ENCODE measurements at regions not wholly inside any gene's neighbourhood (a gene's known extent, or its start where the extent isn't known, plus 50 kb on each side); places are given as distances from the start of the nearest gene placed in this dataset.

GRCh38 chr5:89229331-89230070 lies 346.5 kb upstream of the MEF2C start:
- Histone ChIP-seq H3K9ac (ENCODE audit: low read depth in 1 of 2, low read length in 2 of 2) (no peak overlapping the region), H3K9me3 (ENCODE audit: control insufficient read depth in 1 of 2, low read length in 2 of 2) (no peaks in the 10 kb centered on the region), H3K4me1 (ENCODE audit: control insufficient read depth in 1 of 2, insufficient read depth in 2 of 2, low read length in 2 of 2) (no peaks in the 10 kb centered on the region), H3K27ac (ENCODE audit: low read depth, low read length) (no peak overlapping the region), H3K36me3 (ENCODE audit: control insufficient read depth in 1 of 2, insufficient read depth in 2 of 2, low read length in 2 of 2) (no peaks in the 10 kb centered on the region), H3K4me3 (ENCODE audit: low read depth in 1 of 2, low read length in 2 of 2) (no peak overlapping the region), H3K27me3 (ENCODE audit: control insufficient read depth in 1 of 2, insufficient read depth in 2 of 2, low read length in 2 of 2) (no peaks in the 10 kb centered on the region)

GRCh38 chr5:89228355-89228754 lies 345.4 kb upstream of the MEF2C start:
- Histone ChIP-seq H3K9me3 (ENCODE audit: control insufficient read depth in 1 of 2, low read length in 2 of 2) (no peaks in the 10 kb centered on the region), H3K4me3 (ENCODE audit: low read depth in 1 of 2, low read length in 2 of 2) (no peak overlapping the region), H3K27me3 (ENCODE audit: control insufficient read depth in 1 of 2, insufficient read depth in 2 of 2, low read length in 2 of 2) (no peaks in the 10 kb centered on the region), H3K4me1 (ENCODE audit: control insufficient read depth in 1 of 2, insufficient read depth in 2 of 2, low read length in 2 of 2) (no peaks in the 10 kb centered on the region), H3K36me3 (ENCODE audit: control insufficient read depth in 1 of 2, insufficient read depth in 2 of 2, low read length in 2 of 2) (no peaks in the 10 kb centered on the region), H3K27ac (ENCODE audit: low read depth, low read length) (no peak overlapping the region), H3K9ac (ENCODE audit: low read depth in 1 of 2, low read length in 2 of 2) (no peak overlapping the region)

- Histone ChIP-seq H3K36me3 (ENCODE audit: control insufficient read depth in 1 of 2, insufficient read depth in 2 of 2, low read length in 2 of 2) (no peaks in the 10 kb centered on the region), H3K27ac (ENCODE audit: low read depth, low read length) (no peak overlapping the region), H3K9ac (ENCODE audit: low read depth in 1 of 2, low read length in 2 of 2) (no peak overlapping the region), H3K9me3 (ENCODE audit: control insufficient read depth in 1 of 2, low read length in 2 of 2) (no peaks in the 10 kb centered on the region), H3K4me3 (ENCODE audit: low read depth in 1 of 2, low read length in 2 of 2) (no peak overlapping the region), H3K4me1 (ENCODE audit: control insufficient read depth in 1 of 2, insufficient read depth in 2 of 2, low read length in 2 of 2) (no peaks in the 10 kb centered on the region), H3K27me3 (ENCODE audit: control insufficient read depth in 1 of 2, insufficient read depth in 2 of 2, low read length in 2 of 2) (no peaks in the 10 kb centered on the region)
Observed at GRCh38 chr5:89218364-89218763, 335.4 kb upstream of the MEF2C start.

- H3K4me1 ChIP-seq (ENCODE audit: control insufficient read depth in 1 of 2, insufficient read depth in 2 of 2, low read length in 2 of 2) = no peaks in the 10 kb centered on the region
- H3K9ac ChIP-seq (ENCODE audit: low read depth in 1 of 2, low read length in 2 of 2) = no peak overlapping the region
- no peaks in the 10 kb centered on the region for H3K9me3 ChIP-seq (ENCODE audit: control insufficient read depth in 1 of 2, low read length in 2 of 2)
- no peaks in the 10 kb centered on the region for H3K36me3 ChIP-seq (ENCODE audit: control insufficient read depth in 1 of 2, insufficient read depth in 2 of 2, low read length in 2 of 2)
- no peak overlapping the region for H3K4me3 ChIP-seq (ENCODE audit: low read depth in 1 of 2, low read length in 2 of 2)
- no peak overlapping the region for H3K27ac ChIP-seq (ENCODE audit: low read depth, low read length)
- H3K27me3 ChIP-seq (ENCODE audit: control insufficient read depth in 1 of 2, insufficient read depth in 2 of 2, low read length in 2 of 2) = no peaks in the 10 kb centered on the region
Observed at GRCh38 chr5:89216606-89217005, 333.6 kb upstream of the MEF2C start.

- H3K9me3 ChIP-seq (ENCODE audit: control insufficient read depth in 1 of 2, low read length in 2 of 2) = no peaks in the 10 kb centered on the region
- no peaks in the 10 kb centered on the region for H3K27me3 ChIP-seq (ENCODE audit: control insufficient read depth in 1 of 2, insufficient read depth in 2 of 2, low read length in 2 of 2)
- H3K4me1 ChIP-seq (ENCODE audit: control insufficient read depth in 1 of 2, insufficient read depth in 2 of 2, low read length in 2 of 2) = no peaks in the 10 kb centered on the region
- no peaks in the 10 kb centered on the region for H3K36me3 ChIP-seq (ENCODE audit: control insufficient read depth in 1 of 2, insufficient read depth in 2 of 2, low read length in 2 of 2)
- H3K4me3 ChIP-seq (ENCODE audit: low read depth in 1 of 2, low read length in 2 of 2) = no peak overlapping the region
- no peak overlapping the region for H3K9ac ChIP-seq (ENCODE audit: low read depth in 1 of 2, low read length in 2 of 2)
- H3K27ac ChIP-seq (ENCODE audit: low read depth, low read length) = no peak overlapping the region
Observed at GRCh38 chr5:89213573-89213972, 330.6 kb upstream of the MEF2C start.

- Histone ChIP-seq H3K9ac (ENCODE audit: low read depth in 1 of 2, low read length in 2 of 2) (no peak overlapping the region), H3K36me3 (ENCODE audit: control insufficient read depth in 1 of 2, insufficient read depth in 2 of 2, low read length in 2 of 2) (no peaks in the 10 kb centered on the region)
Observed at GRCh38 chr5:89211836-89212235, 328.9 kb upstream of the MEF2C start.

GRCh38 chr5:89208811-89209210 lies 325.8 kb upstream of the MEF2C start:
- Histone ChIP-seq H3K9me3 (ENCODE audit: control insufficient read depth in 1 of 2, low read length in 2 of 2) (no peaks in the 10 kb centered on the region), H3K27ac (ENCODE audit: low read depth, low read length) (no peak overlapping the region), H3K27me3 (ENCODE audit: control insufficient read depth in 1 of 2, insufficient read depth in 2 of 2, low read length in 2 of 2) (no peaks in the 10 kb centered on the region)

More at GRCh38 chr5:89211836-89212235, 328.9 kb upstream of the MEF2C start:
- H3K9me3 ChIP-seq (ENCODE audit: control insufficient read depth in 1 of 2, low read length in 2 of 2) = no peaks in the 10 kb centered on the region
- H3K27ac ChIP-seq (ENCODE audit: low read depth, low read length) = no peak overlapping the region
- no peak overlapping the region for H3K4me3 ChIP-seq (ENCODE audit: low read depth in 1 of 2, low read length in 2 of 2)
- H3K4me1 ChIP-seq (ENCODE audit: control insufficient read depth in 1 of 2, insufficient read depth in 2 of 2, low read length in 2 of 2) = no peaks in the 10 kb centered on the region
- H3K27me3 ChIP-seq (ENCODE audit: control insufficient read depth in 1 of 2, insufficient read depth in 2 of 2, low read length in 2 of 2) = no peaks in the 10 kb centered on the region

GRCh38 chr5:89208392-89208791 lies 325.4 kb upstream of the MEF2C start:
- no peak overlapping the region for H3K4me3 ChIP-seq (ENCODE audit: low read depth in 1 of 2, low read length in 2 of 2)
- H3K36me3 ChIP-seq (ENCODE audit: control insufficient read depth in 1 of 2, insufficient read depth in 2 of 2, low read length in 2 of 2) = no peaks in the 10 kb centered on the region
- H3K27me3 ChIP-seq (ENCODE audit: control insufficient read depth in 1 of 2, insufficient read depth in 2 of 2, low read length in 2 of 2) = no peaks in the 10 kb centered on the region
- no peaks in the 10 kb centered on the region for H3K4me1 ChIP-seq (ENCODE audit: control insufficient read depth in 1 of 2, insufficient read depth in 2 of 2, low read length in 2 of 2)
- no peak overlapping the region for H3K9ac ChIP-seq (ENCODE audit: low read depth in 1 of 2, low read length in 2 of 2)
- no peak overlapping the region for H3K27ac ChIP-seq (ENCODE audit: low read depth, low read length)
- no peaks in the 10 kb centered on the region for H3K9me3 ChIP-seq (ENCODE audit: control insufficient read depth in 1 of 2, low read length in 2 of 2)

More at GRCh38 chr5:89208811-89209210, 325.8 kb upstream of the MEF2C start:
- H3K9ac ChIP-seq (ENCODE audit: low read depth in 1 of 2, low read length in 2 of 2) = no peak overlapping the region
- H3K36me3 ChIP-seq (ENCODE audit: control insufficient read depth in 1 of 2, insufficient read depth in 2 of 2, low read length in 2 of 2) = no peaks in the 10 kb centered on the region
- H3K4me1 ChIP-seq (ENCODE audit: control insufficient read depth in 1 of 2, insufficient read depth in 2 of 2, low read length in 2 of 2) = no peaks in the 10 kb centered on the region
- no peak overlapping the region for H3K4me3 ChIP-seq (ENCODE audit: low read depth in 1 of 2, low read length in 2 of 2)

GRCh38 chr5:89204756-89205155 lies 321.8 kb upstream of the MEF2C start:
- Histone ChIP-seq H3K36me3 (ENCODE audit: control insufficient read depth in 1 of 2, insufficient read depth in 2 of 2, low read length in 2 of 2) (no peaks in the 10 kb centered on the region), H3K27me3 (ENCODE audit: control insufficient read depth in 1 of 2, insufficient read depth in 2 of 2, low read length in 2 of 2) (no peaks in the 10 kb centered on the region), H3K4me1 (ENCODE audit: control insufficient read depth in 1 of 2, insufficient read depth in 2 of 2, low read length in 2 of 2) (no peaks in the 10 kb centered on the region), H3K9me3 (ENCODE audit: control insufficient read depth in 1 of 2, low read length in 2 of 2) (peaks cover 5 to 7% of the 10 kb centered on the region in 2 donors), H3K4me3 (ENCODE audit: low read depth in 1 of 2, low read length in 2 of 2) (no peak overlapping the region), H3K9ac (ENCODE audit: low read depth in 1 of 2, low read length in 2 of 2) (no peak overlapping the region), H3K27ac (ENCODE audit: low read depth, low read length) (no peak overlapping the region)

- Histone ChIP-seq H3K4me1 (ENCODE audit: control insufficient read depth in 1 of 2, insufficient read depth in 2 of 2, low read length in 2 of 2) (no peaks in the 10 kb centered on the region), H3K9ac (ENCODE audit: low read depth in 1 of 2, low read length in 2 of 2) (no peak overlapping the region), H3K9me3 (ENCODE audit: control insufficient read depth in 1 of 2, low read length in 2 of 2) (peaks cover 11 to 15% of the 10 kb centered on the region in 2 donors), H3K27ac (ENCODE audit: low read depth, low read length) (no peak overlapping the region), H3K27me3 (ENCODE audit: control insufficient read depth in 1 of 2, insufficient read depth in 2 of 2, low read length in 2 of 2) (no peaks in the 10 kb centered on the region), H3K36me3 (ENCODE audit: control insufficient read depth in 1 of 2, insufficient read depth in 2 of 2, low read length in 2 of 2) (no peaks in the 10 kb centered on the region), H3K4me3 (ENCODE audit: low read depth in 1 of 2, low read length in 2 of 2) (no peak overlapping the region)
Observed at GRCh38 chr5:89203611-89204010, 320.6 kb upstream of the MEF2C start.
